Activated CD4-positive, alpha-beta T cell treated with anti-CD3 and anti-CD28 coated beads, Interleukin-2, Interleukin-6, amounts not matched to agents 100 ng/mL and 50 ng/mL, durations not matched to agents 16 hours and 8 hours (primary cell): ENCODE measurements at regions not wholly inside any gene's neighbourhood (a gene's known extent, or its start where the extent isn't known, plus 50 kb on each side); places are given as distances from the start of the nearest gene placed in this dataset.
"Not testable (repeated sequence)": the region's sequence is repeated elsewhere in the genome, so short reads cannot be mapped to it uniquely, and the experiment has no call there.

Experiments
- DNase-seq: peaks from one replicate; pipeline ENCODE4 v3.0.0-alpha.2; 2020

GRCh38 chr3:88000853-88001252 is 58.0 kb downstream of the CGGBP1 start:
- DNase-seq: peak; percentile 24

- no peak for DNase-seq
Measured at GRCh38 chr3:87997966-87998365, 60.8 kb downstream of the CGGBP1 start.

GRCh38 chr3:87997298-87997697 is 61.5 kb downstream of the CGGBP1 start:
- peak; percentile 78 for DNase-seq

- DNase-seq: no peak
Measured at GRCh38 chr3:87996882-87997281, 61.9 kb downstream of the CGGBP1 start.

GRCh38 chr3:87993566-87993965 is 65.2 kb downstream of the CGGBP1 start:
- no peak for DNase-seq

GRCh38 chr3:87987952-87988351 is 70.9 kb downstream of the CGGBP1 start:
- no peak for DNase-seq

- DNase-seq: no peak
Measured at GRCh38 chr3:87982421-87982820, 76.4 kb downstream of the CGGBP1 start.

- DNase-seq: no peak
Measured at GRCh38 chr3:87979527-87979926, 79.3 kb downstream of the CGGBP1 start.

- DNase-seq: no peak
Measured at GRCh38 chr3:87977765-87978164, 81.0 kb downstream of the CGGBP1 start.

GRCh38 chr3:87975716-87976115 is 83.1 kb downstream of the CGGBP1 start:
- no peak for DNase-seq

- DNase-seq: no peak
Measured at GRCh38 chr3:87973906-87974305, 84.9 kb downstream of the CGGBP1 start.

GRCh38 chr3:87969620-87970019 is 89.2 kb downstream of the CGGBP1 start:
- DNase-seq: no peak

- DNase-seq: no peak
Measured at GRCh38 chr3:87968668-87969067, 90.1 kb downstream of the CGGBP1 start.

GRCh38 chr3:87958289-87958688 is 100.5 kb downstream of the CGGBP1 start:
- DNase-seq: no peak

GRCh38 chr3:87957575-87957974 is 101.2 kb downstream of the CGGBP1 start:
- DNase-seq: no peak

- DNase-seq: no peak
Measured at GRCh38 chr3:87949879-87950208, 109.0 kb downstream of the CGGBP1 start.

- no peak for DNase-seq
Measured at GRCh38 chr3:87949189-87949878, 109.5 kb downstream of the CGGBP1 start.

- DNase-seq: not testable (repeated sequence)
Measured at GRCh38 chr3:87946007-87946406, 112.8 kb downstream of the CGGBP1 start.

GRCh38 chr3:87942256-87942655 is 116.5 kb downstream of the CGGBP1 start:
- DNase-seq: not testable (repeated sequence)

GRCh38 chr3:87924485-87924884 is 134.3 kb downstream of the CGGBP1 start:
- no peak for DNase-seq

GRCh38 chr3:87920549-87920948 is 138.3 kb downstream of the CGGBP1 start:
- DNase-seq: no peak

GRCh38 chr3:87901141-87901540 is 157.7 kb downstream of the CGGBP1 start:
- no peak for DNase-seq

GRCh38 chr3:87900061-87900460 is 158.7 kb downstream of the CGGBP1 start:
- no peak for DNase-seq

GRCh38 chr3:87898971-87899370 is 159.8 kb downstream of the CGGBP1 start:
- DNase-seq: no peak

GRCh38 chr3:87895983-87896382 is 162.8 kb downstream of the CGGBP1 start:
- peak; percentile 0 for DNase-seq

GRCh38 chr3:87873136-87873535 is 185.7 kb downstream of the CGGBP1 start:
- DNase-seq: no peak
